ENCODE measurements at regions not wholly inside any gene's neighbourhood (a gene's known extent, or its start where the extent isn't known, plus 50 kb on each side); places are given as distances from the start of the nearest gene placed in this dataset.

- no peak for TF ChIP-seq REST (IDR thresholded peaks at IDR 0.05; ENCODE audit: unreplicated experiment)
Observed at GRCh38 chr4:96390404-96390803, 550.5 kb downstream of the PDHA2 start (continued).

GRCh38 chr4:96395747-96396146 lies 555.9 kb downstream of the PDHA2 start:
- Histone ChIP-seq H3K4me2 (no peak overlapping the region), H2AFZ (no peak overlapping the region), H3K27me3 (ENCODE audit: insufficient read depth) (no peaks in the 10 kb centered on the region), H3K4me1 (ENCODE audit: insufficient read depth) (no peaks in the 10 kb centered on the region), H4K20me1 (replicated peaks; ENCODE audit: insufficient read depth) (no peaks in the 10 kb centered on the region), H3K9me2 (ENCODE audit: insufficient read depth) (no peaks in the 10 kb centered on the region), H3K4me3 (no peak overlapping the region), H3K27ac (ENCODE audit: low read depth) (no peak overlapping the region), H3F3A (replicated peaks; ENCODE audit: low read depth) (no peaks in the 10 kb centered on the region), H3K36me3 (ENCODE audit: insufficient read depth) (no peaks in the 10 kb centered on the region), H3K79me2 (replicated peaks; ENCODE audit: insufficient read depth) (no peaks in the 10 kb centered on the region)
- H3K9me3 Mint-ChIP-seq, result 0 out of 3 replicates have a peak, but pooled peaks cover 3% of the 10 kb centered on the region
- TF ChIP-seq EZH2phosphoT487 (IDR thresholded peaks at IDR 0.05; ENCODE audit: unreplicated experiment), result no peak
- peak in 1 of 2 experiments; percentile 23; a peak in 1 of 4 replicates for TF ChIP-seq CTCF (conservative IDR thresholded peaks at IDR 0.05; ENCODE audit: low read depth in 2 of 2)
- TF ChIP-seq ZNF331 (CRISPR knock-in tag; IDR thresholded peaks at IDR 0.05; ENCODE audit: low read depth), result no peak
- no peak overlapping the region for H3K27ac Mint-ChIP-seq
- H3K36me3 Mint-ChIP-seq (ENCODE audit: low read depth), result no peaks in the 10 kb centered on the region
- peaks cover 2% of the 10 kb centered on the region for H3K27me3 Mint-ChIP-seq (ENCODE audit: insufficient read depth, low read depth, poor library complexity)
- DNase-seq (ENCODE audit: low spot score) (no peak), ATAC-seq (no peak)
- no peak overlapping the region for H3K4me3 Mint-ChIP-seq
- H3K4me1 Mint-ChIP-seq, result no peaks in the 10 kb centered on the region

- no peak for TF ChIP-seq EZH2phosphoT487 (IDR thresholded peaks at IDR 0.05; ENCODE audit: unreplicated experiment)
- H4K20me1 ChIP-seq (replicated peaks; ENCODE audit: insufficient read depth), result no peaks in the 10 kb centered on the region
- H3F3A ChIP-seq (replicated peaks; ENCODE audit: low read depth), result no peaks in the 10 kb centered on the region
- Mint-ChIP-seq H3K9me3 (peaks cover 2% of the 10 kb centered on the region; the same call in 1 of the 3 replicates), H3K4me1 (peaks cover 3% of the 10 kb centered on the region; the same call in 2 of the 3 replicates), H3K4me3 (no peak overlapping the region), H3K27me3 (ENCODE audit: insufficient read depth, low read depth, poor library complexity) (no peaks in the 10 kb centered on the region), H3K27ac (no peak overlapping the region), H3K36me3 (ENCODE audit: low read depth) (no peaks in the 10 kb centered on the region)
- H3K36me3 ChIP-seq (ENCODE audit: insufficient read depth), result no peaks in the 10 kb centered on the region
- H3K4me3 ChIP-seq, result no peak overlapping the region
- H3K9me2 ChIP-seq (ENCODE audit: insufficient read depth), result no peaks in the 10 kb centered on the region
- DNase-seq (ENCODE audit: low spot score), result no peak
- no peaks in the 10 kb centered on the region for H3K27me3 ChIP-seq (ENCODE audit: insufficient read depth)
- no peaks in the 10 kb centered on the region for H3K79me2 ChIP-seq (replicated peaks; ENCODE audit: insufficient read depth)
- H3K4me1 ChIP-seq (ENCODE audit: insufficient read depth), result no peaks in the 10 kb centered on the region
- no peak overlapping the region for H3K4me2 ChIP-seq
- no peak overlapping the region for H3K27ac ChIP-seq (ENCODE audit: low read depth)
- H2AFZ ChIP-seq, result peak overlapping the region; percentile 83; the same call in 1 of the 2 replicates
- no peak for ATAC-seq
Observed at GRCh38 chr4:96406742-96407141, 566.8 kb downstream of the PDHA2 start.

All from GM23338 (cell line).